Thyroid gland (tissue), 4 donors: ENCODE measurements at regions not wholly inside any gene's neighbourhood (a gene's known extent, or its start where the extent isn't known, plus 50 kb on each side); places are given as distances from the start of the nearest gene placed in this dataset.

Experiments
- POLR2A ChIP-seq, 2 donors: fragments of 450-650 bp; IDR thresholded peaks; one replicate each; pipeline ENCODE4 v1.6.1; 2017; ENCODE audit warnings: antibody characterized with exemption in 2 of 2, mild to moderate bottlenecking in 2 of 2, moderate library complexity in 1 of 2
- TF ChIP-seq, protein P1 (sequence below), 6 experiments: fragments of 200-600 bp in 3 of 6; fragments of 450-650 bp in 3 of 6; sonication (generic) in 3 of 6; IDR thresholded peaks; one replicate each; pipeline ENCODE4 v1.5.1; 2016 to 2019; ENCODE audit warnings: antibody characterized with exemption in 6 of 6, mild to moderate bottlenecking in 2 of 6, inconsistent platforms in 1 of 6, moderate library complexity in 1 of 6

DNA sequence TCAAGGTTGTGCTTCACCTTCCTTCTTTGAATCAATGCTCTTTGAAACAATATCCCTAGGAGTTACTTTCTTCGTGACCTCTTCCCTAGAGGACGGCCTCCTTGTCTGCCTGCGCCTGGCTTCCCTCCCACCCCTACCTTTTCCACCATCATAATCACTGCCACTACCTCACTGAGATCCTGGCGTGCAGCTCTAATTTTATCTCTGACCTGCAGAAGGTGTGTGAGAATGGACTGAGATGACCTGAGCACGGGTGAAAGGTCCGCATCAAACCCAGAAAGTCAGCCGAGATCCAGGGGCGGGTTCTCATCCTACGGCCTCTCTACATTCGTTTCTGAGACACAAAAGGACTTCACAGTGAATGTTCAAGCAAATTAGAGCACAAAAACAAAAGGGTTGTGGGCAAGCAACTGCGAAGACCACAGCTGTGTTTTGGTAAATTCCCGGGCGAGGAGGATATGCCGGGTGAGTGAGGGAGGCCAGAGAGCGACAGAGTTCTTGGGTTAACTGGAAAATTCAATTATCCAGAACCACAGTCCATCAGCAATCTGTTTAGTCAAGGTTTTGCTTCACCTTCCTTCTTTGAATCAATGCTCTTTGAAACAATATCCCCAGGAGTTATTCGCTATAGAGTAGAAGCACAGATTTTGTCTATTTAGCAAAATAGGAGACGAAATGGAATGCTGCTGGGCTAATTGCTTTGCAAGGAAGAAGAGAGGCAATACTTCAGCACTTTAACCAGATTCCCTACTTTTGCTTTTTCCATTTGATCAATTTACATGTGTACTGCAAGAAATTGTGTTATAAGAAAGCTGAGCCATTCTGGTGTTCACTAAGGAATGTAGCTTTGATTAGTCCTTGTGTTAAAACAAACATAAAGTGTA lies 212.6 kb downstream of the ACKR3 start:
- TF ChIP-seq, protein P1, sequence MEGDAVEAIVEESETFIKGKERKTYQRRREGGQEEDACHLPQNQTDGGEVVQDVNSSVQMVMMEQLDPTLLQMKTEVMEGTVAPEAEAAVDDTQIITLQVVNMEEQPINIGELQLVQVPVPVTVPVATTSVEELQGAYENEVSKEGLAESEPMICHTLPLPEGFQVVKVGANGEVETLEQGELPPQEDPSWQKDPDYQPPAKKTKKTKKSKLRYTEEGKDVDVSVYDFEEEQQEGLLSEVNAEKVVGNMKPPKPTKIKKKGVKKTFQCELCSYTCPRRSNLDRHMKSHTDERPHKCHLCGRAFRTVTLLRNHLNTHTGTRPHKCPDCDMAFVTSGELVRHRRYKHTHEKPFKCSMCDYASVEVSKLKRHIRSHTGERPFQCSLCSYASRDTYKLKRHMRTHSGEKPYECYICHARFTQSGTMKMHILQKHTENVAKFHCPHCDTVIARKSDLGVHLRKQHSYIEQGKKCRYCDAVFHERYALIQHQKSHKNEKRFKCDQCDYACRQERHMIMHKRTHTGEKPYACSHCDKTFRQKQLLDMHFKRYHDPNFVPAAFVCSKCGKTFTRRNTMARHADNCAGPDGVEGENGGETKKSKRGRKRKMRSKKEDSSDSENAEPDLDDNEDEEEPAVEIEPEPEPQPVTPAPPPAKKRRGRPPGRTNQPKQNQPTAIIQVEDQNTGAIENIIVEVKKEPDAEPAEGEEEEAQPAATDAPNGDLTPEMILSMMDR (IDR thresholded peaks at IDR 0.05), result no peak
- no peak for TF ChIP-seq POLR2A (IDR thresholded peaks at IDR 0.05)
